T-helper 2 cell treated with Interferon-gamma antibody and Interleukin-4, amounts not matched to agents 5 μg/mL and 100 μg/mL, for 36 hours (primary cell): ENCODE measurements at regions not wholly inside any gene's neighbourhood (a gene's known extent, or its start where the extent isn't known, plus 50 kb on each side); places are given as distances from the start of the nearest gene placed in this dataset.

Experiments used
- DNase-seq: peaks from one replicate; pipeline ENCODE4 v3.0.0; 2021; ENCODE audit warnings: low spot score
- H3K27ac Mint-ChIP-seq: one replicate; pipeline ENCODE4 v1.8.0; 2021; ENCODE audit warnings: mild to moderate bottlenecking, mixed read lengths
- H3K27me3 Mint-ChIP-seq: one replicate; pipeline ENCODE4 v1.8.0; 2021; ENCODE audit warnings: low read depth, mixed read lengths
- H3K36me3 Mint-ChIP-seq: one replicate; pipeline ENCODE4 v1.8.0; 2021; ENCODE audit warnings: low read depth, mixed read lengths
- H3K4me1 Mint-ChIP-seq: one replicate; pipeline ENCODE4 v1.8.0; 2021; ENCODE audit warnings: low read depth, mixed read lengths
- H3K4me3 Mint-ChIP-seq: one replicate; pipeline ENCODE4 v1.8.0; 2022; ENCODE audit warnings: mild to moderate bottlenecking, moderate library complexity, mixed read lengths
- H3K9me3 Mint-ChIP-seq: one replicate; pipeline ENCODE4 v1.8.0; 2021; ENCODE audit warnings: mixed read lengths

- no peak for DNase-seq
- H3K9me3 Mint-ChIP-seq = no peaks in the 10 kb centered on the region
- no peaks in the 10 kb centered on the region for H3K36me3 Mint-ChIP-seq
- no peaks in the 10 kb centered on the region for H3K4me1 Mint-ChIP-seq
- no peak overlapping the region for H3K4me3 Mint-ChIP-seq
- H3K27ac Mint-ChIP-seq = no peak overlapping the region
- no peaks in the 10 kb centered on the region for H3K27me3 Mint-ChIP-seq
Measured at GRCh38 chr10:90394311-90394710, 463.5 kb downstream of the HTR7 start.

- H3K4me1 Mint-ChIP-seq = no peaks in the 10 kb centered on the region
- H3K36me3 Mint-ChIP-seq = no peaks in the 10 kb centered on the region
- no peaks in the 10 kb centered on the region for H3K9me3 Mint-ChIP-seq
- H3K27me3 Mint-ChIP-seq = no peaks in the 10 kb centered on the region
- no peak overlapping the region for H3K4me3 Mint-ChIP-seq
- no peak for DNase-seq
- H3K27ac Mint-ChIP-seq = no peak overlapping the region
Measured at GRCh38 chr10:90396721-90397120, 461.1 kb downstream of the HTR7 start.

GRCh38 chr10:90398566-90398965 lies 459.3 kb downstream of the HTR7 start:
- Mint-ChIP-seq H3K9me3 (no peaks in the 10 kb centered on the region), H3K36me3 (no peaks in the 10 kb centered on the region), H3K4me3 (no peak overlapping the region), H3K27ac (no peak overlapping the region), H3K4me1 (no peaks in the 10 kb centered on the region), H3K27me3 (no peaks in the 10 kb centered on the region)
- no peak for DNase-seq

GRCh38 chr10:90399782-90400181 lies 458.1 kb downstream of the HTR7 start:
- Mint-ChIP-seq H3K27ac (no peak overlapping the region), H3K4me1 (no peaks in the 10 kb centered on the region), H3K9me3 (no peaks in the 10 kb centered on the region), H3K4me3 (no peak overlapping the region), H3K27me3 (no peaks in the 10 kb centered on the region), H3K36me3 (no peaks in the 10 kb centered on the region)
- DNase-seq = no peak

- H3K9me3 Mint-ChIP-seq = no peaks in the 10 kb centered on the region
- H3K27ac Mint-ChIP-seq = no peak overlapping the region
Measured at GRCh38 chr10:90403211-90404000, 454.4 kb downstream of the HTR7 start.

GRCh38 chr10:90407131-90407530 lies 450.7 kb downstream of the HTR7 start:
- H3K27ac Mint-ChIP-seq = no peak overlapping the region
- no peak overlapping the region for H3K4me3 Mint-ChIP-seq
- H3K27me3 Mint-ChIP-seq = no peaks in the 10 kb centered on the region
- no peak for DNase-seq
- no peaks in the 10 kb centered on the region for H3K4me1 Mint-ChIP-seq
- H3K36me3 Mint-ChIP-seq = no peaks in the 10 kb centered on the region
- no peaks in the 10 kb centered on the region for H3K9me3 Mint-ChIP-seq

More at GRCh38 chr10:90403211-90404000, 454.4 kb downstream of the HTR7 start:
- H3K27me3 Mint-ChIP-seq = no peaks in the 10 kb centered on the region
- H3K36me3 Mint-ChIP-seq = no peaks in the 10 kb centered on the region
- no peak for DNase-seq
- H3K4me1 Mint-ChIP-seq = no peaks in the 10 kb centered on the region
- no peak overlapping the region for H3K4me3 Mint-ChIP-seq

GRCh38 chr10:90407851-90408250 lies 450.0 kb downstream of the HTR7 start:
- Mint-ChIP-seq H3K27ac (no peak overlapping the region), H3K4me3 (no peak overlapping the region), H3K27me3 (no peaks in the 10 kb centered on the region), H3K36me3 (no peaks in the 10 kb centered on the region), H3K4me1 (no peaks in the 10 kb centered on the region), H3K9me3 (no peaks in the 10 kb centered on the region)
- no peak for DNase-seq

DNA sequence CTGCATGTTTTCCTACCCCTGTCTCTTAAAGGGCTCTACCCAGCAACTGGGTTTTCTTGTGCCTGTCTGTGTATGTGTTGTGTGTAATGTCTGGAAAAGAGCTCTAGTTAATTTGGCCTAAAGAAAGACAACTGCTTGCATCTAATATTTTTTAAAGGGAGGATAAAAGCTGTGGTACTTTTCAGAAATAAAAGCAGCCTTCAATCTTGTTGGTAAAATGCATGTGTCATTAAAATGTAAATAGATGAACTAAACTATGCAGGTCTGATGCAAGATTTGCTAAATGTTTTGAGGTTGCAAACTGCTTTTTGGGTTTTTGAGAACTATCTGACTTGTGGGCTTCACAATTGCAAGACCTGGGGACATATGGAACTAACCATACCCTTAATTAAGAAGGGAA lies 445.3 kb downstream of the HTR7 start:
- no peak for DNase-seq
- H3K4me1 Mint-ChIP-seq = no peaks in the 10 kb centered on the region
- no peaks in the 10 kb centered on the region for H3K9me3 Mint-ChIP-seq
- H3K27me3 Mint-ChIP-seq = no peaks in the 10 kb centered on the region
- H3K27ac Mint-ChIP-seq = no peak overlapping the region
- H3K36me3 Mint-ChIP-seq = no peaks in the 10 kb centered on the region
- no peak overlapping the region for H3K4me3 Mint-ChIP-seq

GRCh38 chr10:90413196-90413595 lies 444.6 kb downstream of the HTR7 start:
- no peaks in the 10 kb centered on the region for H3K9me3 Mint-ChIP-seq
- no peaks in the 10 kb centered on the region for H3K27me3 Mint-ChIP-seq
- no peaks in the 10 kb centered on the region for H3K4me1 Mint-ChIP-seq
- no peak overlapping the region for H3K27ac Mint-ChIP-seq
- no peaks in the 10 kb centered on the region for H3K36me3 Mint-ChIP-seq
- no peak overlapping the region for H3K4me3 Mint-ChIP-seq
- DNase-seq = no peak

GRCh38 chr10:90414926-90415325 lies 442.9 kb downstream of the HTR7 start:
- Mint-ChIP-seq H3K27me3 (no peaks in the 10 kb centered on the region), H3K4me1 (no peaks in the 10 kb centered on the region), H3K4me3 (no peak overlapping the region), H3K27ac (no peak overlapping the region), H3K36me3 (no peaks in the 10 kb centered on the region), H3K9me3 (no peaks in the 10 kb centered on the region)
- DNase-seq = no peak

DNA sequence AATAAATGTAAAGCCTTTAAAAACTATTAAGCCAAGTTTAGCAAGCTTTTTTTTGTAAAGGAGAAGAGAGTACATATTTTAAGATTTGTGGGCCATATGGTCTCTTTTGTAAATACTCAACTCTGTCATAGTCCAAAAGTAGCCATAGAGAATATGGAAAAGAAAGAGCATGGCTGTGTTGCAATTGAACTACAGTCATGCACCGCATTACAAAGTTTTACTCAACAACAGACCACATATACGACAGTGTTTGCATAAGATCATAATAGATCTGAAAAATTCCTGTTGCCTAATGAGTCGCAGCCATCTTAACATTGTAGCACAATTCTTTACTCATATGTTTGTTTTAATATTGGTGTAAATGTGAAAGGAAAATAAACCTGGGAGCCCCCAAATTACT lies 440.8 kb downstream of the HTR7 start:
- no peaks in the 10 kb centered on the region for H3K27me3 Mint-ChIP-seq
- no peak for DNase-seq
- H3K9me3 Mint-ChIP-seq = no peaks in the 10 kb centered on the region
- no peaks in the 10 kb centered on the region for H3K36me3 Mint-ChIP-seq
- H3K4me3 Mint-ChIP-seq = no peak overlapping the region
- no peaks in the 10 kb centered on the region for H3K4me1 Mint-ChIP-seq
- no peak overlapping the region for H3K27ac Mint-ChIP-seq

DNA sequence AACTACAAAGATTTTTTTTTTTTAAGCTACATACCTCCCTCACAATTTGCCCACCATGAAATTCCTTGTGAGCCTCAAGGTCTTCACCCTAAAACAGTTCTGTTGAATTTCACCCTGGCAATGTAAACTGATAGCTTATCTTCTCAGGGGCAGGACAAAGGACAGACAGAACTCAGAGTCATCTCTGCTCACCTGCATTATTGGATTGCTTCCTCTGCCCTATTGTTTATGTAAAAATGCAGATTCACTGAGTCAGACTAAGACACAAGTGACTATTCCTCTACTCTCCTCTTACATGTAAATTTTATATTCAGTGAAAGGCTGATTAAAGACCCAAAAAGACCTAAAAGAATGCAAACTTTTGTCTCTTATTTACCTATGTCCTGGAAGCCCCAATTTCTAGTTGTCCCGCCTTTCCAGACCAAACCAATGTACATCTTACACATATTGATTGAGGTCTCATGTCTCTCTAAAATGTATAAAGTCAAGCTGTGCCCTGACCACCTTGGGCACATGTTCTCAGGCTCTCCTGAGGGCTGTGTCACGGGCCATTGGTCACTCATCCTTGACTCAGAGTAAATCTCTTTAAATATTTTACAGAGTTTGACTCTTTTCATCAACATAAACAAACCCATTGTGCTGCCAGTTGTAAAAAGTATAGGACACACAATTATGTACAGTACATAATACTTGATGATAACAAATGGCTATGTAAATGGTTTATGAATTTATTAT lies 440.2 kb downstream of the HTR7 start:
- no peak overlapping the region for H3K4me3 Mint-ChIP-seq
- no peaks in the 10 kb centered on the region for H3K27me3 Mint-ChIP-seq
- no peak for DNase-seq
- H3K27ac Mint-ChIP-seq = no peak overlapping the region
- no peaks in the 10 kb centered on the region for H3K4me1 Mint-ChIP-seq
- no peaks in the 10 kb centered on the region for H3K9me3 Mint-ChIP-seq
- H3K36me3 Mint-ChIP-seq = no peaks in the 10 kb centered on the region

GRCh38 chr10:90418869-90419652 lies 438.8 kb downstream of the HTR7 start:
- no peak overlapping the region for H3K4me3 Mint-ChIP-seq
- no peaks in the 10 kb centered on the region for H3K4me1 Mint-ChIP-seq
- no peaks in the 10 kb centered on the region for H3K36me3 Mint-ChIP-seq
- no peak for DNase-seq
- H3K9me3 Mint-ChIP-seq = no peaks in the 10 kb centered on the region
- H3K27ac Mint-ChIP-seq = no peak overlapping the region
- no peaks in the 10 kb centered on the region for H3K27me3 Mint-ChIP-seq
